ENCODE measurements at regions not wholly inside any gene's neighbourhood (a gene's known extent, or its start where the extent isn't known, plus 50 kb on each side); places are given as distances from the start of the nearest gene placed in this dataset.

- H2AFZ ChIP-seq (ENCODE audit: insufficient read depth, low read depth, low read length, poor library complexity, severe bottlenecking): no peak overlapping the region
- no peak overlapping the region for H3K9ac ChIP-seq (ENCODE audit: insufficient read depth, low read length, poor library complexity, severe bottlenecking)
- TF ChIP-seq CTCF (IDR thresholded peaks at IDR 0.05): no peak
- no CpG with 5 or more reads among the region's 2 CpGs for WGBS (ENCODE audit: insufficient coverage)
- H3K9me3 Mint-ChIP-seq: peaks cover 0 to 9% (median 5%) of the 10 kb centered on the region in 7 donors
- H3K4me1 ChIP-seq (ENCODE audit: control insufficient read depth in 1 of 2, insufficient read depth in 2 of 2, low read length in 2 of 2): no peaks in the 10 kb centered on the region
- no peaks in the 10 kb centered on the region for H3K79me2 ChIP-seq (ENCODE audit: insufficient read depth, low read length)
- H3K27ac Mint-ChIP-seq: no peak overlapping the region
- no peak overlapping the region for H3K4me2 ChIP-seq (replicated peaks; ENCODE audit: extremely low read depth, low read length, poor library complexity, severe bottlenecking)
- H3K36me3 Mint-ChIP-seq: no peaks in the 10 kb centered on the region
- H3K4me1 Mint-ChIP-seq: peaks cover 9% of the 10 kb centered on the region
- no peak overlapping the region for H3K27ac ChIP-seq (ENCODE audit: low read depth in 1 of 2, low read length in 2 of 2)
- peaks cover 0 to 2% of the 10 kb centered on the region in 2 donors for H3K27me3 ChIP-seq (ENCODE audit: control insufficient read depth in 2 of 2, insufficient read depth in 2 of 2, low read length in 2 of 2)
- intact Hi-C loops (cut with micrococcal nuclease): no loop called here
- peaks cover 0 to 5% (median 4%) of the 10 kb centered on the region in 3 donors for H3K27me3 Mint-ChIP-seq (ENCODE audit: low read depth in 3 of 3)
- H3K36me3 ChIP-seq (replicated peaks in 1 of 2; ENCODE audit: control insufficient read depth in 1 of 2, insufficient read depth in 2 of 2, low read length in 2 of 2): no peaks in the 10 kb centered on the region
- no peak for DNase-seq
- no peak overlapping the region for H3K4me3 ChIP-seq (replicated peaks in 1 of 3; ENCODE audit: low read depth in 2 of 3, low read length in 3 of 3)
- no peaks in the 10 kb centered on the region for H4K20me1 ChIP-seq (ENCODE audit: insufficient read depth, low read length)
- no peaks in the 10 kb centered on the region for H3K9me3 ChIP-seq (replicated peaks in 1 of 2; ENCODE audit: control insufficient read depth in 1 of 2, insufficient read depth in 1 of 2, low read length in 2 of 2)
- H3K4me3 Mint-ChIP-seq: no peak overlapping the region
Observed at GRCh38 chr5:158116965-158117364, 258.0 kb upstream of the CLINT1 start.

GRCh38 chr5:158115468-158115867, 256.5 kb upstream of the CLINT1 start:
- peaks cover 0 to 5% (median 4%) of the 10 kb centered on the region in 3 donors for H3K27me3 Mint-ChIP-seq (ENCODE audit: low read depth in 3 of 3)
- no peak overlapping the region for H3K27ac ChIP-seq (ENCODE audit: low read depth in 1 of 2, low read length in 2 of 2)
- H3K9ac ChIP-seq (ENCODE audit: insufficient read depth, low read length, poor library complexity, severe bottlenecking): no peak overlapping the region
- H4K20me1 ChIP-seq (ENCODE audit: insufficient read depth, low read length): no peaks in the 10 kb centered on the region
- TF ChIP-seq CTCF (IDR thresholded peaks at IDR 0.05): no peak
- no peaks in the 10 kb centered on the region for H3K79me2 ChIP-seq (ENCODE audit: insufficient read depth, low read length)
- H3K36me3 Mint-ChIP-seq: no peaks in the 10 kb centered on the region
- no peak overlapping the region for H2AFZ ChIP-seq (ENCODE audit: insufficient read depth, low read depth, low read length, poor library complexity, severe bottlenecking)
- H3K4me1 Mint-ChIP-seq: peaks cover 6% of the 10 kb centered on the region
- H3K4me3 ChIP-seq (replicated peaks in 1 of 3; ENCODE audit: low read depth in 2 of 3, low read length in 3 of 3): no peak overlapping the region
- H3K9me3 Mint-ChIP-seq: peaks cover 0 to 9% (median 5%) of the 10 kb centered on the region in 7 donors
- intact Hi-C loops (cut with micrococcal nuclease): no loop called here
- WGBS (ENCODE audit: insufficient coverage): no CpG with 5 or more reads among the region's 1 CpG
- H3K27ac Mint-ChIP-seq: no peak overlapping the region
- H3K36me3 ChIP-seq (replicated peaks in 1 of 2; ENCODE audit: control insufficient read depth in 1 of 2, insufficient read depth in 2 of 2, low read length in 2 of 2): no peaks in the 10 kb centered on the region
- no peak for DNase-seq
- no peaks in the 10 kb centered on the region for H3K9me3 ChIP-seq (replicated peaks in 1 of 2; ENCODE audit: control insufficient read depth in 1 of 2, insufficient read depth in 1 of 2, low read length in 2 of 2)
- H3K4me1 ChIP-seq (ENCODE audit: control insufficient read depth in 1 of 2, insufficient read depth in 2 of 2, low read length in 2 of 2): no peaks in the 10 kb centered on the region
- H3K4me2 ChIP-seq (replicated peaks; ENCODE audit: extremely low read depth, low read length, poor library complexity, severe bottlenecking): no peak overlapping the region
- H3K4me3 Mint-ChIP-seq: no peak overlapping the region
- H3K27me3 ChIP-seq (ENCODE audit: control insufficient read depth in 2 of 2, insufficient read depth in 2 of 2, low read length in 2 of 2): peaks cover 0 to 2% of the 10 kb centered on the region in 2 donors
